Testis (tissue), 2 donors: ENCODE measurements at regions not wholly inside any gene's neighbourhood (a gene's known extent, or its start where the extent isn't known, plus 50 kb on each side); places are given as distances from the start of the nearest gene placed in this dataset.
"Not testable (repeated sequence)": the region's sequence is repeated elsewhere in the genome, so short reads cannot be mapped to it uniquely, and the experiment has no call there.

Experiments
- CTCF ChIP-seq, 3 experiments: fragments of 450-650 bp in 2 of 3; fragments of 200-600 bp in 1 of 3; sonication (generic) in 1 of 3; IDR thresholded peaks; one replicate each; pipeline ENCODE4 v1.5.1; 2016 to 2019; ENCODE audit warnings: antibody characterized with exemption in 3 of 3, mild to moderate bottlenecking in 2 of 3, moderate library complexity in 1 of 3
- POLR2A ChIP-seq: fragments of 450-650 bp; IDR thresholded peaks from one replicate; pipeline ENCODE4 v1.6.1; 2017; ENCODE audit warnings: antibody characterized with exemption, mild to moderate bottlenecking, moderate library complexity

- TF ChIP-seq CTCF (IDR thresholded peaks at IDR 0.05); POLR2A: not testable (repeated sequence)
These were observed 177.1 kb upstream of the ZNF322 start for GRCh38 chr6:26836657-26837056.
